ENCODE measurements at regions not wholly inside any gene's neighbourhood (a gene's known extent, or its start where the extent isn't known, plus 50 kb on each side); places are given as distances from the start of the nearest gene placed in this dataset.
"Not testable (repeated sequence)": the region's sequence is repeated elsewhere in the genome, so short reads cannot be mapped to it uniquely, and the experiment has no call there.

- H3K27ac ChIP-seq (ENCODE audit: low read depth in 1 of 2, low read length in 1 of 2), result no peak overlapping the region
- no peak for DNase-seq (ENCODE audit: low read depth in 6 of 9, low spot score in 9 of 9)
- no peaks in the 10 kb centered on the region for H3K4me1 ChIP-seq (ENCODE audit: control insufficient read depth in 2 of 2, insufficient read depth in 2 of 2, low read length in 2 of 2)
- no peaks in the 10 kb centered on the region for H3K27me3 ChIP-seq (ENCODE audit: control insufficient read depth in 2 of 2, insufficient read depth in 1 of 2, low read length in 1 of 2)
- H3K36me3 ChIP-seq (ENCODE audit: control insufficient read depth in 2 of 2, insufficient read depth in 2 of 2, low read length in 1 of 2), result no peaks in the 10 kb centered on the region
- H3K4me3 ChIP-seq (ENCODE audit: low read length in 2 of 2), result no peak overlapping the region
- no peaks in the 10 kb centered on the region for H3K9me3 ChIP-seq (ENCODE audit: control insufficient read depth in 2 of 2, insufficient read depth in 1 of 2, low read length in 1 of 2)
- 94% methylated on average over 3 of the region's 3 CpGs for WGBS
Measured at GRCh38 chr1:194787001-194787400, 1600.6 kb upstream of the B3GALT2 start.

GRCh38 chr1:194786027-194786426 is 1599.6 kb upstream of the B3GALT2 start:
- no peaks in the 10 kb centered on the region for H3K36me3 ChIP-seq (ENCODE audit: control insufficient read depth in 2 of 2, insufficient read depth in 2 of 2, low read length in 1 of 2)
- no peak for DNase-seq (ENCODE audit: low read depth in 6 of 9, low spot score in 9 of 9)
- no peaks in the 10 kb centered on the region for H3K9me3 ChIP-seq (ENCODE audit: control insufficient read depth in 2 of 2, insufficient read depth in 1 of 2, low read length in 1 of 2)
- WGBS, result 97% methylated on average over 4 of the region's 4 CpGs
- no peaks in the 10 kb centered on the region for H3K27me3 ChIP-seq (ENCODE audit: control insufficient read depth in 2 of 2, insufficient read depth in 1 of 2, low read length in 1 of 2)
- H3K4me3 ChIP-seq (ENCODE audit: low read length in 2 of 2), result no peak overlapping the region
- no peak overlapping the region for H3K27ac ChIP-seq (ENCODE audit: low read depth in 1 of 2, low read length in 1 of 2)
- no peaks in the 10 kb centered on the region for H3K4me1 ChIP-seq (ENCODE audit: control insufficient read depth in 2 of 2, insufficient read depth in 2 of 2, low read length in 2 of 2)

- DNase-seq (ENCODE audit: low read depth in 6 of 9, low spot score in 9 of 9), result no peak
- 94% methylated on average over 3 of the region's 3 CpGs for WGBS
- H3K9me3 ChIP-seq (ENCODE audit: control insufficient read depth in 2 of 2, insufficient read depth in 1 of 2, low read length in 1 of 2), result peaks cover 0 to 7% of the 10 kb centered on the region in 2 donors
Measured at GRCh38 chr1:194776657-194777056, 1590.2 kb upstream of the B3GALT2 start.

GRCh38 chr1:194774535-194774934 is 1588.1 kb upstream of the B3GALT2 start:
- peaks cover 0 to 6% of the 10 kb centered on the region in 2 donors for H3K9me3 ChIP-seq (ENCODE audit: control insufficient read depth in 2 of 2, insufficient read depth in 1 of 2, low read length in 1 of 2)
- WGBS, result 98% methylated on average over 2 of the region's 2 CpGs
- DNase-seq (ENCODE audit: low read depth in 6 of 9, low spot score in 9 of 9), result no peak
- H3K27me3 ChIP-seq (ENCODE audit: control insufficient read depth in 2 of 2, insufficient read depth in 1 of 2, low read length in 1 of 2), result no peaks in the 10 kb centered on the region
- no peak overlapping the region for H3K27ac ChIP-seq (ENCODE audit: low read depth in 1 of 2, low read length in 1 of 2)
- H3K4me3 ChIP-seq (ENCODE audit: low read length in 2 of 2), result no peak overlapping the region
- H3K36me3 ChIP-seq (ENCODE audit: control insufficient read depth in 2 of 2, insufficient read depth in 2 of 2, low read length in 1 of 2), result no peaks in the 10 kb centered on the region
- no peaks in the 10 kb centered on the region for H3K4me1 ChIP-seq (ENCODE audit: control insufficient read depth in 2 of 2, insufficient read depth in 2 of 2, low read length in 2 of 2)

More at GRCh38 chr1:194776657-194777056, 1590.2 kb upstream of the B3GALT2 start:
- no peaks in the 10 kb centered on the region for H3K36me3 ChIP-seq (ENCODE audit: control insufficient read depth in 2 of 2, insufficient read depth in 2 of 2, low read length in 1 of 2)
- H3K27ac ChIP-seq (ENCODE audit: low read depth in 1 of 2, low read length in 1 of 2), result no peak overlapping the region
- H3K4me1 ChIP-seq (ENCODE audit: control insufficient read depth in 2 of 2, insufficient read depth in 2 of 2, low read length in 2 of 2), result no peaks in the 10 kb centered on the region
- H3K27me3 ChIP-seq (ENCODE audit: control insufficient read depth in 2 of 2, insufficient read depth in 1 of 2, low read length in 1 of 2), result no peaks in the 10 kb centered on the region
- no peak overlapping the region for H3K4me3 ChIP-seq (ENCODE audit: low read length in 2 of 2)

GRCh38 chr1:194755241-194755994 is 1569.0 kb upstream of the B3GALT2 start:
- H3K4me1 ChIP-seq (ENCODE audit: control insufficient read depth in 2 of 2, insufficient read depth in 2 of 2, low read length in 2 of 2), result no peaks in the 10 kb centered on the region
- H3K27ac ChIP-seq (ENCODE audit: low read depth in 1 of 2, low read length in 1 of 2), result no peak overlapping the region
- H3K36me3 ChIP-seq (ENCODE audit: control insufficient read depth in 2 of 2, insufficient read depth in 2 of 2, low read length in 1 of 2), result no peaks in the 10 kb centered on the region
- DNase-seq (ENCODE audit: low read depth in 6 of 9, low spot score in 9 of 9), result no peak
- WGBS, result 87% methylated on average over 3 of the region's 3 CpGs
- no peaks in the 10 kb centered on the region for H3K9me3 ChIP-seq (ENCODE audit: control insufficient read depth in 2 of 2, insufficient read depth in 1 of 2, low read length in 1 of 2)
- no peaks in the 10 kb centered on the region for H3K27me3 ChIP-seq (ENCODE audit: control insufficient read depth in 2 of 2, insufficient read depth in 1 of 2, low read length in 1 of 2)
- H3K4me3 ChIP-seq (ENCODE audit: low read length in 2 of 2), result no peak overlapping the region

- not testable (repeated sequence) for H3K36me3 ChIP-seq (ENCODE audit: control insufficient read depth in 2 of 2, insufficient read depth in 2 of 2, low read length in 1 of 2); H3K27me3 ChIP-seq (ENCODE audit: control insufficient read depth in 2 of 2, insufficient read depth in 1 of 2, low read length in 1 of 2); H3K9me3 ChIP-seq (ENCODE audit: control insufficient read depth in 2 of 2, insufficient read depth in 1 of 2, low read length in 1 of 2); H3K27ac ChIP-seq (ENCODE audit: low read depth in 1 of 2, low read length in 1 of 2); H3K4me3 ChIP-seq (ENCODE audit: low read length in 2 of 2); DNase-seq (ENCODE audit: low read depth in 6 of 9, low spot score in 9 of 9); H3K4me1 ChIP-seq (ENCODE audit: control insufficient read depth in 2 of 2, insufficient read depth in 2 of 2, low read length in 2 of 2)
- 90% methylated on average over 5 of the region's 5 CpGs for WGBS
Measured at GRCh38 chr1:194738843-194739242, 1552.4 kb upstream of the B3GALT2 start.

- Histone ChIP-seq H3K4me3 (ENCODE audit: low read length in 2 of 2) (no peak overlapping the region), H3K36me3 (ENCODE audit: control insufficient read depth in 2 of 2, insufficient read depth in 2 of 2, low read length in 1 of 2) (no peaks in the 10 kb centered on the region), H3K27ac (ENCODE audit: low read depth in 1 of 2, low read length in 1 of 2) (no peak overlapping the region), H3K9me3 (ENCODE audit: control insufficient read depth in 2 of 2, insufficient read depth in 1 of 2, low read length in 1 of 2) (no peaks in the 10 kb centered on the region), H3K27me3 (ENCODE audit: control insufficient read depth in 2 of 2, insufficient read depth in 1 of 2, low read length in 1 of 2) (no peaks in the 10 kb centered on the region), H3K4me1 (ENCODE audit: control insufficient read depth in 2 of 2, insufficient read depth in 2 of 2, low read length in 2 of 2) (no peaks in the 10 kb centered on the region)
- no peak for DNase-seq (ENCODE audit: low read depth in 6 of 9, low spot score in 9 of 9)
- WGBS, result 88% methylated on average over 1 of the region's 1 CpG
Measured at GRCh38 chr1:194734970-194735369, 1548.6 kb upstream of the B3GALT2 start.

- H3K4me1 ChIP-seq (ENCODE audit: control insufficient read depth in 2 of 2, insufficient read depth in 2 of 2, low read length in 2 of 2), result no peaks in the 10 kb centered on the region
- DNase-seq (ENCODE audit: low read depth in 6 of 9, low spot score in 9 of 9), result no peak
- no peaks in the 10 kb centered on the region for H3K36me3 ChIP-seq (ENCODE audit: control insufficient read depth in 2 of 2, insufficient read depth in 2 of 2, low read length in 1 of 2)
- no peak overlapping the region for H3K4me3 ChIP-seq (ENCODE audit: low read length in 2 of 2)
- H3K9me3 ChIP-seq (ENCODE audit: control insufficient read depth in 2 of 2, insufficient read depth in 1 of 2, low read length in 1 of 2), result no peaks in the 10 kb centered on the region
- H3K27ac ChIP-seq (ENCODE audit: low read depth in 1 of 2, low read length in 1 of 2), result no peak overlapping the region
- no peaks in the 10 kb centered on the region for H3K27me3 ChIP-seq (ENCODE audit: control insufficient read depth in 2 of 2, insufficient read depth in 1 of 2, low read length in 1 of 2)
Measured at GRCh38 chr1:194731025-194731424, 1544.6 kb upstream of the B3GALT2 start.

GRCh38 chr1:194730304-194730703 is 1543.9 kb upstream of the B3GALT2 start:
- Histone ChIP-seq H3K4me3 (ENCODE audit: low read length in 2 of 2) (no peak overlapping the region), H3K27me3 (ENCODE audit: control insufficient read depth in 2 of 2, insufficient read depth in 1 of 2, low read length in 1 of 2) (no peaks in the 10 kb centered on the region), H3K36me3 (ENCODE audit: control insufficient read depth in 2 of 2, insufficient read depth in 2 of 2, low read length in 1 of 2) (no peaks in the 10 kb centered on the region), H3K9me3 (ENCODE audit: control insufficient read depth in 2 of 2, insufficient read depth in 1 of 2, low read length in 1 of 2) (no peaks in the 10 kb centered on the region), H3K4me1 (ENCODE audit: control insufficient read depth in 2 of 2, insufficient read depth in 2 of 2, low read length in 2 of 2) (no peaks in the 10 kb centered on the region), H3K27ac (ENCODE audit: low read depth in 1 of 2, low read length in 1 of 2) (no peak overlapping the region)
- WGBS, result 63% methylated on average over 3 of the region's 3 CpGs
- no peak for DNase-seq (ENCODE audit: low read depth in 6 of 9, low spot score in 9 of 9)
